ENCODE measurements at regions not wholly inside any gene's neighbourhood (a gene's known extent, or its start where the extent isn't known, plus 50 kb on each side); places are given as distances from the start of the nearest gene placed in this dataset.

DNA sequence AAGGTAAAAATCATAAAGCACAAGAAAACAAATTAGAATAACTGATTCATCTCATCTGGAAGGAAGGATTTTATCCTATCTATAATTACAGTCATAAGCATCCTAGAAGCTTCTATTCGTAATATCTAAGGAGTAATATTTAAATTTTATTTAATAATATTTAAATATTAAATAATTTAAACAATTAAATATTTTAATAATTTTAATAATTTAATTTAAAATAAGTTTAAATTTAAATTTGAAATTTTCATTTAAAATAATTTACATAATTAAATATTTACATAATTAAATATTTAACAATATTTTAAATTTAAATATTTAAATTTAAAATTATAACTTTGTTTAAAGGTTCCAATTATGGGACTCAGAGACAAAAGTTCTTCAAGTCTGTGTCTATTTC lies 127.5 kb upstream of the GK2 start:
- TF ChIP-seq CTCF (IDR thresholded peaks at IDR 0.05; ENCODE audit: poor library complexity) (no peak), EZH2 (IDR thresholded peaks at IDR 0.05; ENCODE audit: borderline replicate concordance) (no peak), EZH2phosphoT487 (IDR thresholded peaks at IDR 0.05; ENCODE audit: low read depth, severe bottlenecking, unreplicated experiment) (no peak)

Data from hepatocyte (in vitro differentiated cells).